GM23248 (cell line): ENCODE measurements at regions not wholly inside any gene's neighbourhood (a gene's known extent, or its start where the extent isn't known, plus 50 kb on each side); places are given as distances from the start of the nearest gene placed in this dataset.

Source experiments
- DNase-seq: peaks from one replicate; pipeline ENCODE4 v3.0.0-alpha.2; 2015
- H2AFZ ChIP-seq: fragments of 200-600 bp; sonication (generic); 2 replicates; pipeline ENCODE4 v1.6.1; 2016; ENCODE audit warnings: antibody characterized with exemption
- H3F3A ChIP-seq: fragments of 200-600 bp; sonication (generic); 2 replicates; pipeline ENCODE4 v1.6.1; 2016; ENCODE audit warnings: mild to moderate bottlenecking, antibody characterized with exemption, mixed run types; ENCODE audit not compliant: insufficient read depth
- H3K27ac ChIP-seq: fragments of 200-600 bp; sonication (generic); 2 replicates; pipeline ENCODE4 v1.5.1; 2016; ENCODE audit warnings: mild to moderate bottlenecking
- H3K27me3 ChIP-seq: fragments of 200-600 bp; sonication (generic); replicated peaks from 2 replicates; pipeline ENCODE4 v1.6.1; 2016; ENCODE audit warnings: mild to moderate bottlenecking; ENCODE audit not compliant: insufficient read depth
- H3K36me3 ChIP-seq: fragments of 200-600 bp; sonication (generic); 2 replicates; pipeline ENCODE4 v1.6.1; 2016; ENCODE audit warnings: low read depth, mild to moderate bottlenecking
- H3K4me1 ChIP-seq: fragments of 200-600 bp; sonication (generic); 2 replicates; pipeline ENCODE4 v1.6.1; 2016; ENCODE audit warnings: mild to moderate bottlenecking; ENCODE audit not compliant: insufficient read depth
- H3K4me2 ChIP-seq: fragments of 200-600 bp; sonication (generic); one replicate; pipeline ENCODE4 v1.6.1; 2016; ENCODE audit warnings: mild to moderate bottlenecking; ENCODE audit not compliant: unreplicated experiment
- H3K4me3 ChIP-seq: fragments of 200-600 bp; sonication (generic); 2 replicates; pipeline ENCODE4 v1.5.1; 2016; ENCODE audit warnings: mild to moderate bottlenecking
- H3K79me2 ChIP-seq: fragments of 200-600 bp; sonication (generic); 2 replicates; pipeline ENCODE4 v1.6.1; 2016; ENCODE audit warnings: mild to moderate bottlenecking; ENCODE audit not compliant: insufficient read depth
- H3K9ac ChIP-seq: fragments of 200-600 bp; sonication (generic); 2 replicates; pipeline ENCODE4 v1.6.1; 2016; ENCODE audit warnings: mild to moderate bottlenecking
- H3K9me2 ChIP-seq: fragments of 200-600 bp; sonication (generic); 2 replicates; pipeline ENCODE4 v1.6.1; 2016; ENCODE audit warnings: mixed run types, mild to moderate bottlenecking, moderate library complexity; ENCODE audit not compliant: insufficient read depth
- H3K9me3 ChIP-seq: fragments of 200-600 bp; sonication (generic); one replicate; pipeline ENCODE4 v1.6.1; 2017; ENCODE audit warnings: low read depth
- H4K20me1 ChIP-seq: fragments of 200-600 bp; sonication (generic); 2 replicates; pipeline ENCODE4 v1.6.0; 2016; ENCODE audit not compliant: insufficient read depth
- EZH2 ChIP-seq: fragments of 200-600 bp; sonication (generic); IDR thresholded peaks from 2 replicates; pipeline ENCODE4 v1.6.1; 2018; ENCODE audit warnings: antibody characterized with exemption, mild to moderate bottlenecking; ENCODE audit not compliant: insufficient read depth, poor library complexity, severe bottlenecking
- EZH2phosphoT487 ChIP-seq: fragments of 200-600 bp; sonication (generic); IDR thresholded peaks from 2 replicates; pipeline ENCODE4 v1.6.1; 2018; ENCODE audit warnings: antibody characterized with exemption, moderate library complexity, mild to moderate bottlenecking, low read depth; ENCODE audit not compliant: insufficient read depth
- WGBS, 2 experiments: methylation state at CpG; one replicate each; pipeline ENCODE4 v1.1.6; 2015 to 2017; ENCODE audit warnings: low lambda C conversion rate in 2 of 2, low coverage in 1 of 2; ENCODE audit errors: missing lambda C conversion rate in 2 of 2; 5-methylcytosine and 5-hydroxymethylcytosine counted together
- in situ Hi-C: fragments of 300-500 bp; cut with MboI; formaldehyde crosslinking; loops from 2 replicates; pipeline ENCODE4 v1.15.0; 2020

GRCh38 chr3:72537448-72537847 lies 310.8 kb downstream of the SHQ1 start:
- in situ Hi-C loops, result no loop called here
- Histone ChIP-seq H3K27me3 (peaks cover 14% of the 10 kb centered on the region; the same call in 1 of the 2 replicates), H3F3A (no peaks in the 10 kb centered on the region), H3K36me3 (no peaks in the 10 kb centered on the region), H3K4me1 (no peaks in the 10 kb centered on the region), H2AFZ (no peak overlapping the region), H3K27ac (no peak overlapping the region), H3K4me2 (no peak overlapping the region), H3K9ac (no peak overlapping the region), H4K20me1 (no peaks in the 10 kb centered on the region), H3K79me2 (no peaks in the 10 kb centered on the region), H3K9me3 (no peaks in the 10 kb centered on the region), H3K9me2 (no peaks in the 10 kb centered on the region), H3K4me3 (no peak overlapping the region)
- WGBS, 2 experiments, result 81 to 84% methylated on average over 6 of the region's 6 CpGs
- TF ChIP-seq EZH2 (no peak), EZH2phosphoT487 (no peak)
- DNase-seq, result no peak

DNA sequence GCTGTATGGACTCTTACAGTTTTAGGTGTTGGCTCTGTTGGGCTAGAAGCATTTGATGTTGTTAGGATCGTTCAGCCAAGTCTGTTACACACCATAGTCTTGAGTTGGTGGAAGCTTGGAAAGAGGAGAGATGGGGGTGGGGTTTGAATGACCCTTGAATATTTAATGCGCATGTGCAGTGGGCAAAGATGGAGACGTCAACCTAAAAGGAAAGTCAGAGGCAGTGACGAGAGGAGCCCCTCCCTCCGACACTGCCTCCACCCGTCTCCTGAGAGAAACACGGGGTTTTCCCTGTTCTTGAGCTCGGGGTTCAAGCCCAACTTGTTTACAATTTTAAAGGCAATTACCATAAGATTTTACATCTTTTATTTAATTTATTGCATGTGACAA lies 311.4 kb downstream of the SHQ1 start:
- Histone ChIP-seq H3K4me3 (no peak overlapping the region), H3K27ac (no peak overlapping the region), H3F3A (no peaks in the 10 kb centered on the region), H3K4me1 (no peaks in the 10 kb centered on the region), H3K79me2 (no peaks in the 10 kb centered on the region), H3K9me2 (no peaks in the 10 kb centered on the region), H3K9ac (no peak overlapping the region), H3K9me3 (no peaks in the 10 kb centered on the region), H3K27me3 (peaks cover 15% of the 10 kb centered on the region; the same call in 1 of the 2 replicates), H4K20me1 (no peaks in the 10 kb centered on the region), H3K36me3 (no peaks in the 10 kb centered on the region), H3K4me2 (no peak overlapping the region), H2AFZ (no peak overlapping the region)
- WGBS, 2 experiments, result 61 to 64% methylated on average over 8 of the region's 8 CpGs
- in situ Hi-C loops, result no loop called here
- DNase-seq, result no peak
- TF ChIP-seq EZH2, result no peak
- no peak for TF ChIP-seq EZH2phosphoT487

- H3K9ac ChIP-seq, result no peak overlapping the region
- no peak overlapping the region for H3K4me2 ChIP-seq
- H3K4me3 ChIP-seq, result no peak overlapping the region
- DNase-seq, result no peak
- H3K36me3 ChIP-seq, result no peaks in the 10 kb centered on the region
- H3K4me1 ChIP-seq, result no peaks in the 10 kb centered on the region
- H3K79me2 ChIP-seq, result no peaks in the 10 kb centered on the region
- H4K20me1 ChIP-seq, result no peaks in the 10 kb centered on the region
- TF ChIP-seq EZH2phosphoT487 (no peak), EZH2 (no peak)
- H3K9me3 ChIP-seq, result no peaks in the 10 kb centered on the region
- H3K9me2 ChIP-seq, result no peaks in the 10 kb centered on the region
- H3K27ac ChIP-seq, result no peak overlapping the region
- WGBS, 2 experiments, result 79 to 84% methylated on average over 4 of the region's 4 CpGs
- H3K27me3 ChIP-seq, result peaks cover 15% of the 10 kb centered on the region
- H3F3A ChIP-seq, result no peaks in the 10 kb centered on the region
- H2AFZ ChIP-seq, result no peak overlapping the region
- in situ Hi-C loops, result no loop called here
Measured at GRCh38 chr3:72536206-72536877, 311.9 kb downstream of the SHQ1 start.

- H3K79me2 ChIP-seq, result no peaks in the 10 kb centered on the region
- no peak overlapping the region for H3K4me2 ChIP-seq
- H3K9me2 ChIP-seq, result no peaks in the 10 kb centered on the region
- H3K4me3 ChIP-seq, result no peak overlapping the region
- no peak overlapping the region for H2AFZ ChIP-seq
- DNase-seq, result no peak
- no peaks in the 10 kb centered on the region for H4K20me1 ChIP-seq
- no peak overlapping the region for H3K27ac ChIP-seq
- in situ Hi-C loops, result no loop called here
- H3F3A ChIP-seq, result no peaks in the 10 kb centered on the region
- no peaks in the 10 kb centered on the region for H3K9me3 ChIP-seq
- 70 to 76% methylated on average over 7 of the region's 7 CpGs for WGBS, 2 experiments
- no peak overlapping the region for H3K9ac ChIP-seq
- H3K27me3 ChIP-seq, result peaks cover 15% of the 10 kb centered on the region
- no peaks in the 10 kb centered on the region for H3K36me3 ChIP-seq
- no peak for TF ChIP-seq EZH2
- TF ChIP-seq EZH2phosphoT487, result no peak
- no peaks in the 10 kb centered on the region for H3K4me1 ChIP-seq
Measured at GRCh38 chr3:72535772-72536171, 312.5 kb downstream of the SHQ1 start.
